ENCODE measurements at regions not wholly inside any gene's neighbourhood (a gene's known extent, or its start where the extent isn't known, plus 50 kb on each side); places are given as distances from the start of the nearest gene placed in this dataset.

DNA sequence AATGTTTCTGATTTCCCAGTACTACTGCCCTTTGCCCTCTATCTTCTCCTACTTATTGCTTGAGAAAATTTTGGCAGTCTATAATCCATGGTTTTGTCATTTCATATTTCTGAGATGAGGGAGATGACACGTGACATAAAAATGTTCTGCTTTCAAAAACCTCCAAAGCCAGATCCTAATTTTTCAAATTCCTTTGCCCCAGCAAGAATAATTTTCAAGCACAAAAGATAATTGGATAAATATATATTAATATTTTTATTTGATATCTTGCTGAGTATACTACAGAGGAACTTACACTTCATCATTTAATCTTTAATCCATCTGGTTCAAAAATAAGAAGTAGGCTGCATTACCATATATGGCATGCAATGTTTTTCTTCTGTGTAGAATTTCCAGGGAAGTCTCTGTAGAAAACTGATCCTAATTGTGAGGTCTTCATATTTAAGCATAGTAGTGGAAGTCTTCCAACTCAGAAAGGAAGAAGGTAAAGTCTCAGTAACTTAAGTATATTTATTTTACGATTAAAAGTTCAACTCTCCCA lies 1738.8 kb downstream of the EFNA5 start:
- peaks cover 2 to 30% (median 5%) of the 10 kb centered on the region in 5 donors for H3K9me3 Mint-ChIP-seq
- H3K27me3 Mint-ChIP-seq = no peaks in the 10 kb centered on the region
- CTCF ChIA-PET = no interaction called here
- Histone ChIP-seq H3K36me3 (ENCODE audit: insufficient read depth, low read length) (no peaks in the 10 kb centered on the region), H3K9me3 (ENCODE audit: low read length) (no peaks in the 10 kb centered on the region), H3K4me3 (ENCODE audit: low read length) (no peak overlapping the region), H3K27ac (ENCODE audit: low read depth, low read length) (no peak overlapping the region), H3K27me3 (ENCODE audit: insufficient read depth, low read length, poor library complexity, severe bottlenecking) (no peaks in the 10 kb centered on the region), H3K4me1 (ENCODE audit: insufficient read depth, low read length) (no peaks in the 10 kb centered on the region)
- no peaks in the 10 kb centered on the region for H3K4me1 Mint-ChIP-seq
- DNase-seq = no peak
- H3K27ac Mint-ChIP-seq = no peak overlapping the region
- POLR2A ChIA-PET = no interaction called here
- no peaks in the 10 kb centered on the region for H3K36me3 Mint-ChIP-seq
- H3K4me3 Mint-ChIP-seq = no peak overlapping the region

DNA sequence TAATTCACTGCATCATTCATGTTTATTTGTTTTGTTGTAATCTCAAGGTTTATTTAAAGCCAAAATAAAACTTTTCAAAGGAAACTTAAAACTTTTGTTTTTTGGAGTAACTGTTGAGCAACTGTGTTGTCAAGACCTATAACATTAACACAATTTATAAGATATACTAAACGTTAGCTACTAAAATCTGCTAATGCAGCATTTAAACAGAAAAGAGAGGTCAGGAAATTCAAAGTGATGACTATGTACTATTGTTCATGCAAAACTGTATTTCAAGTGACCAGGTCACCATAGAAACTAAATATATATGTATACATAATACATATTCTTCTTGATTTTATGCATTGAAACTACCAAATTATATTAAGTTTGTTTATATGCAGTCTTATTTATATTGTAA lies 1740.9 kb downstream of the EFNA5 start:
- ChIA-PET CTCF (no interaction called here), POLR2A (no interaction called here)
- Histone ChIP-seq H3K27me3 (ENCODE audit: insufficient read depth, low read length, poor library complexity, severe bottlenecking) (no peaks in the 10 kb centered on the region), H3K36me3 (ENCODE audit: insufficient read depth, low read length) (no peaks in the 10 kb centered on the region), H3K4me3 (ENCODE audit: low read length) (no peak overlapping the region), H3K4me1 (ENCODE audit: insufficient read depth, low read length) (no peaks in the 10 kb centered on the region), H3K27ac (ENCODE audit: low read depth, low read length) (no peak overlapping the region), H3K9me3 (ENCODE audit: low read length) (no peaks in the 10 kb centered on the region)
- Mint-ChIP-seq H3K9me3 (peaks cover 2 to 35% (median 5%) of the 10 kb centered on the region in 5 donors), H3K4me3 (no peak overlapping the region), H3K27me3 (no peaks in the 10 kb centered on the region), H3K27ac (no peak overlapping the region), H3K36me3 (no peaks in the 10 kb centered on the region), H3K4me1 (no peaks in the 10 kb centered on the region)
- no peak for DNase-seq

DNA sequence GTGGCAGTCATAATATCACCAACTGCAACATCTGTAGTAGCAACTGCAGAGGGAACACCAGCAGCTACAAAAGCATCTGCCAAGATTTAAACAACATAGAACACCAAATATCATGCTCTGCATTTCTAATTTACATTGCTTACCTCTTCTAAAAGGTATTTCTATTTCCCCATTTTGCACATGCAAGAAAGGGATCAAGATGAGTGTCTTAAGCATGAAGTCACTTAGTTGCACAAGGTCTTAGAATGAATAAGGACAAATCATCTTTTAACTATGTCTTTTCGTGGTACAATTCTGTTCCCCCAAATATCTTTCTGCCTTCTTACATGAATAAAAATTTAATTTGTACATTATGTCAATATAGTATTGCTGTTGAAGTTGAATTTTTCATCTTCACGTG lies 1746.4 kb downstream of the EFNA5 start:
- no peaks in the 10 kb centered on the region for H3K9me3 ChIP-seq (ENCODE audit: low read length)
- ChIA-PET CTCF (no interaction called here), POLR2A (no interaction called here)
- no peaks in the 10 kb centered on the region for H3K4me1 ChIP-seq (ENCODE audit: insufficient read depth, low read length)
- H3K4me3 ChIP-seq (ENCODE audit: low read length) = no peak overlapping the region
- H3K27ac ChIP-seq (ENCODE audit: low read depth, low read length) = no peak overlapping the region
- Mint-ChIP-seq H3K9me3 (peaks cover 2 to 29% (median 4%) of the 10 kb centered on the region in 5 donors), H3K36me3 (no peaks in the 10 kb centered on the region), H3K4me1 (no peaks in the 10 kb centered on the region), H3K4me3 (no peak overlapping the region), H3K27ac (no peak overlapping the region), H3K27me3 (no peaks in the 10 kb centered on the region)
- H3K36me3 ChIP-seq (ENCODE audit: insufficient read depth, low read length) = no peaks in the 10 kb centered on the region
- DNase-seq = no peak
- no peaks in the 10 kb centered on the region for H3K27me3 ChIP-seq (ENCODE audit: insufficient read depth, low read length, poor library complexity, severe bottlenecking)

DNA sequence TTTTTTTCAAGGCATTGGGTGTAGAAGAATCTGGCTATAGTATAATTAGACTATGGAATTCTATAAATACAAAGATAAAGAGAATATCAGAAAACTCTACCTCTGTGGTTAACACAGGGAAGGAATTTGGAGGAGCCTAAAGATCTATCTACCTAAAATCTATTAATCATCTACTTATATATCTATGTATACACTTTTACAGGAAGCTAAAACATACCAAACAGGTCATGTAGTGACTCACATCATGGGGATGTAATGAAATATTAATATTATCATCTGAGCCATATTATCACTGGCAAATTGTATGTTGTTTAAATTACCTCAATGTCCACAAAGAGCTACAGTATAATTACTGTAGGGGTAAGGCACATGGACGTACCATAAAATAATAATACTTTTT lies 1748.2 kb downstream of the EFNA5 start:
- Mint-ChIP-seq H3K36me3 (no peaks in the 10 kb centered on the region), H3K4me3 (no peak overlapping the region), H3K27ac (no peak overlapping the region), H3K4me1 (no peaks in the 10 kb centered on the region), H3K27me3 (no peaks in the 10 kb centered on the region), H3K9me3 (peaks cover 2 to 25% (median 6%) of the 10 kb centered on the region in 5 donors)
- H3K4me3 ChIP-seq (ENCODE audit: low read length) = no peak overlapping the region
- ChIA-PET POLR2A (no interaction called here), CTCF (no interaction called here)
- no peak for DNase-seq
- no peak overlapping the region for H3K27ac ChIP-seq (ENCODE audit: low read depth, low read length)
- no peaks in the 10 kb centered on the region for H3K9me3 ChIP-seq (ENCODE audit: low read length)
- H3K27me3 ChIP-seq (ENCODE audit: insufficient read depth, low read length, poor library complexity, severe bottlenecking) = no peaks in the 10 kb centered on the region
- no peaks in the 10 kb centered on the region for H3K4me1 ChIP-seq (ENCODE audit: insufficient read depth, low read length)
- no peaks in the 10 kb centered on the region for H3K36me3 ChIP-seq (ENCODE audit: insufficient read depth, low read length)

DNA sequence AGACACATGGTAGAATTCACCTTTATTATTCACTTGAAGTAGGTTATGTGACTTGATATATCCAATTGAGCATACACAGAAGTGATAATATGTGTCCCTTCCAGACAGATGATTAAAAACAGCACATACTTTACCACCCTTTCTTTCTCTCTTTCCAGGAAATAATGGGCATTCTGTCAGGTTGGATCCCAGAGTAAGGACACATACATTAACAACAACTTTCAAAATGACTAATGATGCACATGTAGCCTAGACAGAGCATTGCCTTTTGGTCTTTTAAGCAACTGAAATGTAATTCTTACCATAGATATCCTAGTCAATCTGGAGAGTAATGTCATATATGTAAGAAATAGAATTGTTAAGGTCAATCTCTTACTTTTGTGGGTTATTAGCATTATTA lies 1748.7 kb downstream of the EFNA5 start:
- no peak overlapping the region for H3K4me3 ChIP-seq (ENCODE audit: low read length)
- Mint-ChIP-seq H3K4me1 (no peaks in the 10 kb centered on the region), H3K27ac (no peak overlapping the region), H3K9me3 (peaks cover 2 to 27% (median 7%) of the 10 kb centered on the region in 5 donors), H3K27me3 (no peaks in the 10 kb centered on the region), H3K4me3 (no peak overlapping the region), H3K36me3 (no peaks in the 10 kb centered on the region)
- no peaks in the 10 kb centered on the region for H3K27me3 ChIP-seq (ENCODE audit: insufficient read depth, low read length, poor library complexity, severe bottlenecking)
- no peak for DNase-seq
- no peaks in the 10 kb centered on the region for H3K9me3 ChIP-seq (ENCODE audit: low read length)
- H3K27ac ChIP-seq (ENCODE audit: low read depth, low read length) = no peak overlapping the region
- no peaks in the 10 kb centered on the region for H3K4me1 ChIP-seq (ENCODE audit: insufficient read depth, low read length)
- POLR2A ChIA-PET = no interaction called here
- no peaks in the 10 kb centered on the region for H3K36me3 ChIP-seq (ENCODE audit: insufficient read depth, low read length)
- CTCF ChIA-PET = no interaction called here

DNA sequence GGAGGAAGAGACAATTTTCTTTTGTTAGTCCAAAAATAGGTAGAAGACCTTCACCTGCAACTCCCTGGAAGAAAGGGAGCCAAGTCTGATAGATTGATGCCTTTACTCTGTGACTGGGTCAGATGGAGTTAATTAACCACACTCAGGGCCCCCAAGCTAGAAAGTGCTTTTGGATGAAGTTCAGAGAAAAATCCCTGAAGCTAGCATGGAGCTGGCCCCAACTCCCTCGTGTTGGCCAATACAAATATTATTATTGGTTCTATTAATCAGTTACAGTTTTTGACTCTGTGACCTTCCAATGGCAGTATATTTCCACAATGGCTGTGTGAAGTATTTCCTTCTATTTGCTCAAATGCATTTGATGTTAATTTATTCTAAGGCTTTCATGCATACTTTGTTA lies 1753.5 kb downstream of the EFNA5 start:
- Histone ChIP-seq H3K4me1 (ENCODE audit: insufficient read depth, low read length) (no peaks in the 10 kb centered on the region), H3K4me3 (ENCODE audit: low read length) (no peak overlapping the region), H3K9me3 (ENCODE audit: low read length) (no peaks in the 10 kb centered on the region), H3K36me3 (ENCODE audit: insufficient read depth, low read length) (no peaks in the 10 kb centered on the region), H3K27ac (ENCODE audit: low read depth, low read length) (no peak overlapping the region), H3K27me3 (ENCODE audit: insufficient read depth, low read length, poor library complexity, severe bottlenecking) (no peaks in the 10 kb centered on the region)
- CTCF ChIA-PET = no interaction called here
- no peaks in the 10 kb centered on the region for H3K4me1 Mint-ChIP-seq
- peaks cover 0 to 22% (median 4%) of the 10 kb centered on the region in 5 donors for H3K9me3 Mint-ChIP-seq
- POLR2A ChIA-PET = no interaction called here
- no peaks in the 10 kb centered on the region for H3K36me3 Mint-ChIP-seq
- H3K27me3 Mint-ChIP-seq = no peaks in the 10 kb centered on the region
- no peak overlapping the region for H3K27ac Mint-ChIP-seq
- DNase-seq = no peak
- no peak overlapping the region for H3K4me3 Mint-ChIP-seq

DNA sequence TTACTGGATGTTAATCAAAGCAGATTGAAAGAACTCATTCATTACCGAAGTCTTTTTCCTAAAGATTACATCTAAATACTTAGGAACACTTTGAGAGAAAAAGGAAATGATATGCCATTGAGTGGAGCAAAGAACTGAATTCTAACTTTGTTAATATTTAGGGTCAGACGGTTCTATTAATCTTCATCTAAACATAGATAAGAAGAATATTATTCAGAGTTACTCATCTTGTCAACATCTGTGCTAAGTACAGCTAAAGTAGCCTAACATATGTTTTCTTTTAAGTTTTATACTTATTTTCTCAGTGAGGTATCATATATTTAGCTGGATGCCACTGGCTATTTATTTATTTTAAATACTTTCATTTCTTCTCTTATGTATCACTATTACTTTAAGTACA lies 1763.7 kb downstream of the EFNA5 start:
- POLR2A ChIA-PET = no interaction called here
- H3K36me3 Mint-ChIP-seq = no peaks in the 10 kb centered on the region
- Histone ChIP-seq H3K4me1 (ENCODE audit: insufficient read depth, low read length) (no peaks in the 10 kb centered on the region), H3K27me3 (ENCODE audit: insufficient read depth, low read length, poor library complexity, severe bottlenecking) (no peaks in the 10 kb centered on the region), H3K9me3 (ENCODE audit: low read length) (no peaks in the 10 kb centered on the region), H3K4me3 (ENCODE audit: low read length) (no peak overlapping the region), H3K36me3 (ENCODE audit: insufficient read depth, low read length) (no peaks in the 10 kb centered on the region), H3K27ac (ENCODE audit: low read depth, low read length) (no peak overlapping the region)
- H3K27ac Mint-ChIP-seq = no peak overlapping the region
- peaks cover 0 to 32% (median 6%) of the 10 kb centered on the region in 5 donors for H3K9me3 Mint-ChIP-seq
- no peak overlapping the region for H3K4me3 Mint-ChIP-seq
- no peaks in the 10 kb centered on the region for H3K27me3 Mint-ChIP-seq
- H3K4me1 Mint-ChIP-seq = no peaks in the 10 kb centered on the region
- DNase-seq = no peak
- CTCF ChIA-PET = no interaction called here

DNA sequence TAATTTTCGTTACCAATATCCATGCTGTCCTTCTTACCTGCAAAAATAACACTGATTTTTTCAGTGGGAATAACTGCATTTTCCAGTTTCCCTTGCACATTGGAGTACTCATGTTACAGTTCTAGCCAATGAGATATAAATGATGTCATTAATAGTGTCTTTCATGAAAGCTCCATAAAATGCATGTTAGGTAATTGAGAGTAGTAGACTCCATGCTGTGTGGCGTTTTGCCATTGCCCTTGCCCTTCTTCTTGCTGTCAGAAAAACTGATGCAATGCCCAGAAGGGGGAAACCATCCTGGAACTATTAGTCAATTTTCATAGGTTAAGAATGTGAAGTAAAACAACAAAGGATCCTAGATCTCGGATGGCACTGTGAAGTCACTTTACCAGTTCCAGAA lies 1765.3 kb downstream of the EFNA5 start:
- Mint-ChIP-seq H3K9me3 (peaks cover 2 to 34% (median 2%) of the 10 kb centered on the region in 5 donors), H3K36me3 (no peaks in the 10 kb centered on the region), H3K27ac (no peak overlapping the region), H3K4me1 (no peaks in the 10 kb centered on the region), H3K4me3 (no peak overlapping the region), H3K27me3 (no peaks in the 10 kb centered on the region)
- Histone ChIP-seq H3K27ac (ENCODE audit: low read depth, low read length) (no peak overlapping the region), H3K4me3 (ENCODE audit: low read length) (no peak overlapping the region), H3K9me3 (ENCODE audit: low read length) (no peaks in the 10 kb centered on the region), H3K36me3 (ENCODE audit: insufficient read depth, low read length) (no peaks in the 10 kb centered on the region), H3K27me3 (ENCODE audit: insufficient read depth, low read length, poor library complexity, severe bottlenecking) (no peaks in the 10 kb centered on the region), H3K4me1 (ENCODE audit: insufficient read depth, low read length) (no peaks in the 10 kb centered on the region)
- CTCF ChIA-PET = no interaction called here
- DNase-seq = no peak
- POLR2A ChIA-PET = no interaction called here

DNA sequence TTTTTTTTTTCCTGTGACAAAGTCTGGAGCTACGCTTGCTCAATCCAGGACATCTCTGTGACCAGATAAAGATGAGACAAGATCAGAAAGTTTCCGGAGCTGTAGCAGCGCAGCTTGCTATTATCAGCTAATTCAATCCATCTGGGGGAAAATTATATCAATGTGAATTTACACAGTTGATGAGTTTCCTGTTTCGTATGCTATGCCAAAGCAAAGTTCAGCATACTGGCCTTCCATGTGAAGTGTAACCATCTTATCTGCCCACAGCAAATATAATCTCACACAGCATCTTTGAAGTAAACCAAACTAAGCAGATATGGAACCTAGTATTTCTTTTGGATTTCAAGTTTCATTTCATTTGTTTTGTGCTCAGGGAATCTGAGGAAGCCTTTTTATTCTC lies 1767.7 kb downstream of the EFNA5 start:
- no peaks in the 10 kb centered on the region for H3K27me3 Mint-ChIP-seq
- no peaks in the 10 kb centered on the region for H3K4me1 Mint-ChIP-seq
- Histone ChIP-seq H3K27ac (ENCODE audit: low read depth, low read length) (no peak overlapping the region), H3K4me1 (ENCODE audit: insufficient read depth, low read length) (no peaks in the 10 kb centered on the region), H3K4me3 (ENCODE audit: low read length) (no peak overlapping the region), H3K9me3 (ENCODE audit: low read length) (no peaks in the 10 kb centered on the region), H3K36me3 (ENCODE audit: insufficient read depth, low read length) (no peaks in the 10 kb centered on the region), H3K27me3 (ENCODE audit: insufficient read depth, low read length, poor library complexity, severe bottlenecking) (no peaks in the 10 kb centered on the region)
- no peak overlapping the region for H3K4me3 Mint-ChIP-seq
- POLR2A ChIA-PET = no interaction called here
- H3K36me3 Mint-ChIP-seq = no peaks in the 10 kb centered on the region
- H3K9me3 Mint-ChIP-seq = peaks cover 2 to 35% (median 2%) of the 10 kb centered on the region in 5 donors
- no peak for DNase-seq
- CTCF ChIA-PET = no interaction called here
- H3K27ac Mint-ChIP-seq = no peak overlapping the region

All from CD8-positive, alpha-beta memory T cell (primary cell).